HCT116 (cell line): ENCODE measurements at regions not wholly inside any gene's neighbourhood (a gene's known extent, or its start where the extent isn't known, plus 50 kb on each side); places are given as distances from the start of the nearest gene placed in this dataset.

Experiments
- ATAC-seq: fragments of 200-7000 bp; cut with Tn5 transposase; 2 replicates; pipeline ENCODE4 v1.9.1; 2020; ENCODE audit warnings: mild to moderate bottlenecking, moderate library complexity
- BruUV-seq: library from RNA; stranded (reverse); fragments of 400-500 nt; replicated peaks from 2 replicates; lab custom pipeline; 2021; lab: Mats Ljungman, UMichigan
- CTCF ChIA-PET: fragments of 300-600 bp; sonication (Branson Sonifier 250); formaldehyde crosslinking; loops from one replicate; lab custom pipeline; 2021; ENCODE audit warnings: antibody characterized with exemption; lab: Charles Lee
- POLR2A ChIA-PET: fragments of 300-600, 350-600 bp; sonication (Branson Sonifier 250); formaldehyde crosslinking; loops from one replicate; lab custom pipeline; 2021; ENCODE audit warnings: antibody characterized with exemption; lab: Charles Lee
- RAD21 ChIA-PET, 2 experiments: fragments of 300-600 bp; sonication (Branson Sonifier 250); formaldehyde crosslinking; loops; one replicate each; lab custom pipeline; 2023; ENCODE audit warnings: low total read pairs in 2 of 2; ENCODE audit not compliant: uncharacterized antibody in 2 of 2, unreplicated experiment in 2 of 2, low non-redundant PET in 1 of 2; lab: Charles Lee
- DNase-seq: peaks from one replicate; pipeline ENCODE4 v3.0.0-alpha.2; 2010; ENCODE audit warnings: low read depth, low spot score
- H2AFZ ChIP-seq: fragments of 200-600 bp; shearing (Covaris generic), sonication (generic); 2 replicates; pipeline ENCODE4 v1.6.1; 2017; ENCODE audit warnings: low read depth, mixed run types, mixed read lengths, antibody characterized with exemption, low read length; ENCODE audit not compliant: poor library complexity, severe bottlenecking
- H3K27ac ChIP-seq: 2 replicates; pipeline ENCODE4 v1.5.1; 2012; ENCODE audit warnings: low read depth, low read length
- H3K27me3 ChIP-seq: fragments of 200-600 bp; sonication (generic); 2 replicates; pipeline ENCODE4 v1.6.1; 2016; ENCODE audit warnings: mixed run types, low read length, mixed read lengths; ENCODE audit not compliant: insufficient read depth
- H3K36me3 ChIP-seq, 2 experiments: fragments of 200-500 bp in 1 of 2; fragments of 200-600 bp in 1 of 2; sonication (Bioruptor generic) in 1 of 2; sonication (generic) in 1 of 2; 2 replicates each; pipeline versions ENCODE4 v1.5.1 to v1.6.1; 2014 to 2016; ENCODE audit warnings: low read length in 2 of 2, inconsistent platforms in 1 of 2, mixed read lengths in 1 of 2, mixed run types in 1 of 2; ENCODE audit not compliant: insufficient read depth in 2 of 2, control insufficient read depth in 1 of 2
- H3K4me1 ChIP-seq, 2 experiments: fragments of 200-600 bp in 1 of 2; sonication (generic) in 1 of 2; 2 replicates each; pipeline versions ENCODE4 v1.5.1 to v1.6.1; 2012 to 2017; ENCODE audit warnings: low read length in 2 of 2, inconsistent platforms in 1 of 2, mild to moderate bottlenecking in 1 of 2, mixed read lengths in 1 of 2, mixed run types in 1 of 2, moderate library complexity in 1 of 2; ENCODE audit not compliant: insufficient read depth in 2 of 2, control insufficient read depth in 1 of 2
- H3K4me2 ChIP-seq: fragments of 200-600 bp; sonication (generic); 2 replicates; pipeline ENCODE4 v1.6.1; 2017; ENCODE audit warnings: mixed run types, low read length, mixed read lengths
- H3K4me3 ChIP-seq, 2 experiments: fragments of 200-600 bp in 1 of 2; sonication (generic) in 1 of 2; replicated peaks in 1 of 2; 2 replicates each; pipeline ENCODE4 v1.5.1; 2011 to 2016; ENCODE audit warnings: low read length in 2 of 2, control low read depth in 1 of 2, low read depth in 1 of 2, mild to moderate bottlenecking in 1 of 2, mixed read lengths in 1 of 2, mixed run types in 1 of 2
- H3K79me2 ChIP-seq: fragments of 200-600 bp; sonication (generic); 2 replicates; pipeline ENCODE4 v1.6.1; 2017; ENCODE audit warnings: mild to moderate bottlenecking, mixed run types, low read length, moderate library complexity, mixed read lengths; ENCODE audit not compliant: insufficient read depth
- H3K9ac ChIP-seq: fragments of 200-600 bp; sonication (generic); 2 replicates; pipeline ENCODE4 v1.6.1; 2016; ENCODE audit warnings: low read length, mixed read lengths
- H3K9me2 ChIP-seq: fragments of 200-600 bp; sonication (generic), shearing (Covaris generic); 2 replicates; pipeline ENCODE4 v1.6.1; 2017; ENCODE audit warnings: mixed run types, mild to moderate bottlenecking, moderate library complexity; ENCODE audit not compliant: insufficient read depth
- H3K9me3 ChIP-seq, 2 experiments: fragments of 200-500 bp in 1 of 2; fragments of 200-600 bp in 1 of 2; sonication (Bioruptor generic) in 1 of 2; sonication (generic) in 1 of 2; 2 replicates each; pipeline ENCODE4 v1.6.1; 2014 to 2017; ENCODE audit warnings: low read length in 2 of 2, mixed read lengths in 2 of 2, inconsistent platforms in 1 of 2, low read depth in 1 of 2, mild to moderate bottlenecking in 1 of 2, mixed run types in 1 of 2, moderate library complexity in 1 of 2; ENCODE audit not compliant: control insufficient read depth in 1 of 2, insufficient read depth in 1 of 2
- H4K20me1 ChIP-seq: fragments of 200-600 bp; sonication (generic), shearing (Covaris generic); 2 replicates; pipeline ENCODE4 v1.6.1; 2017; ENCODE audit warnings: mixed run types, mild to moderate bottlenecking, moderate library complexity; ENCODE audit not compliant: insufficient read depth
- CBX3 ChIP-seq: IDR thresholded peaks from 2 replicates; pipeline ENCODE4 v1.6.1; 2012; ENCODE audit warnings: low read depth
- CEBPB ChIP-seq: IDR thresholded peaks from 2 replicates; pipeline ENCODE4 v1.6.1; 2012; ENCODE audit warnings: low read depth
- ELF1 ChIP-seq: IDR thresholded peaks from 2 replicates; pipeline ENCODE4 v1.6.1; 2012; ENCODE audit warnings: low read depth, borderline replicate concordance
- JUND ChIP-seq: IDR thresholded peaks from 2 replicates; pipeline ENCODE4 v1.6.1; 2012
- POLR2A ChIP-seq: IDR thresholded peaks from 2 replicates; pipeline ENCODE4 v1.7.0; 2011; ENCODE audit warnings: borderline replicate concordance; ENCODE audit not compliant: insufficient read depth, insufficient read length; ENCODE audit errors: extremely low read depth
- SRF ChIP-seq: IDR thresholded peaks from 2 replicates; pipeline ENCODE4 v1.6.1; 2012; ENCODE audit warnings: low read depth
- YY1 ChIP-seq: IDR thresholded peaks from 2 replicates; pipeline ENCODE4 v1.6.1; 2011; ENCODE audit warnings: low read length, low read depth, moderate library complexity, mild to moderate bottlenecking; ENCODE audit not compliant: insufficient replicate concordance; ENCODE audit errors: extremely low read depth
- ZFX ChIP-seq: fragments of 450-650 bp; IDR thresholded peaks from 2 replicates; pipeline ENCODE4 v1.6.1; 2017
- ZNF274 ChIP-seq: fragments of 200-500 bp; sonication (Bioruptor generic); IDR thresholded peaks from 2 replicates; pipeline ENCODE4 v1.6.1; 2014; ENCODE audit warnings: mild to moderate bottlenecking, low read depth, low read length, inconsistent platforms
- intact Hi-C: fragments of 100-400 bp; cut with micrococcal nuclease; formaldehyde crosslinking; loops from 2 replicates; pipeline ENCODE4 v1.10.0; 2022
- TF ChIP-seq, protein P1 (sequence below): IDR thresholded peaks from 2 replicates; pipeline ENCODE4 v1.6.1; 2012
- TF ChIP-seq, protein P2 (sequence below): IDR thresholded peaks from 2 replicates; pipeline ENCODE4 v1.6.1; 2011; ENCODE audit warnings: mild to moderate bottlenecking, low read length, moderate library complexity; ENCODE audit not compliant: insufficient replicate concordance; ENCODE audit errors: extremely low read depth
- TF ChIP-seq, protein P3 (sequence below): IDR thresholded peaks from 2 replicates; pipeline ENCODE4 v1.6.1; 2012
- TF ChIP-seq, protein P4 (sequence below): IDR thresholded peaks from 2 replicates; pipeline ENCODE4 v1.6.1; 2012; ENCODE audit warnings: low read depth

DNA sequence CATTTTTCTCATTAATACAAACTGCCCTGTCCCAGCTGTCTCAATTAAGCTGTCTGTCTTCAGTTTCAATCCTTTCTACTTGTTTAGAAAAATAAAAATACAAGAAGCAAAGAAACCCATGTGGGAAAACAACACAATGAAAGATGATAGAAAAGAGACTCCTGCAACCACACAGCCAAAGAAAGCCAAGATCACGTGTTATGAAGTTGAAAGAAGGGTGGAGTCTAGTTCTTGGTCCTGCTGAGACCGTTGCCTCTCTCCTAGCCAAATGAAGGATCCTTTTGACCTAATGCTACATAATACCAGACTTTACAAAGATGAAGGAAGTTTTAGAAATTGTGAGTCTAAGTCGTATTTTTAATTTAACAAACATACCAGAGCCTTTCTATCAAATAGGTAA is 218.8 kb upstream of the RRP15 start:
- intact Hi-C loops, result no loop called here
- DNase-seq, result no peak
- no peak for ATAC-seq
- no peak overlapping the region for H3K4me3 ChIP-seq
- no peaks in the 10 kb centered on the region for H3K36me3 ChIP-seq
- ChIA-PET RAD21 (no interaction called here), CTCF (no interaction called here), POLR2A (no interaction called here)
- no peaks in the 10 kb centered on the region for H4K20me1 ChIP-seq
- no peaks in the 10 kb centered on the region for H3K79me2 ChIP-seq
- H3K9me2 ChIP-seq, result no peaks in the 10 kb centered on the region
- H3K27ac ChIP-seq, result no peak overlapping the region
- H3K9ac ChIP-seq, result no peak overlapping the region
- no peak overlapping the region for H2AFZ ChIP-seq
- no peaks in the 10 kb centered on the region for H3K9me3 ChIP-seq
- no peak for TF ChIP-seq SRF
- no peak for TF ChIP-seq YY1
- TF ChIP-seq, protein P1, sequence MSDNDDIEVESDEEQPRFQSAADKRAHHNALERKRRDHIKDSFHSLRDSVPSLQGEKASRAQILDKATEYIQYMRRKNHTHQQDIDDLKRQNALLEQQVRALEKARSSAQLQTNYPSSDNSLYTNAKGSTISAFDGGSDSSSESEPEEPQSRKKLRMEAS, result no peak
- no peak for TF ChIP-seq JUND
- TF ChIP-seq, protein P2, sequence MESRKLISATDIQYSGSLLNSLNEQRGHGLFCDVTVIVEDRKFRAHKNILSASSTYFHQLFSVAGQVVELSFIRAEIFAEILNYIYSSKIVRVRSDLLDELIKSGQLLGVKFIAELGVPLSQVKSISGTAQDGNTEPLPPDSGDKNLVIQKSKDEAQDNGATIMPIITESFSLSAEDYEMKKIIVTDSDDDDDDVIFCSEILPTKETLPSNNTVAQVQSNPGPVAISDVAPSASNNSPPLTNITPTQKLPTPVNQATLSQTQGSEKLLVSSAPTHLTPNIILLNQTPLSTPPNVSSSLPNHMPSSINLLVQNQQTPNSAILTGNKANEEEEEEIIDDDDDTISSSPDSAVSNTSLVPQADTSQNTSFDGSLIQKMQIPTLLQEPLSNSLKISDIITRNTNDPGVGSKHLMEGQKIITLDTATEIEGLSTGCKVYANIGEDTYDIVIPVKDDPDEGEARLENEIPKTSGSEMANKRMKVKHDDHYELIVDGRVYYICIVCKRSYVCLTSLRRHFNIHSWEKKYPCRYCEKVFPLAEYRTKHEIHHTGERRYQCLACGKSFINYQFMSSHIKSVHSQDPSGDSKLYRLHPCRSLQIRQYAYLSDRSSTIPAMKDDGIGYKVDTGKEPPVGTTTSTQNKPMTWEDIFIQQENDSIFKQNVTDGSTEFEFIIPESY, result no peak
- no peak for TF ChIP-seq CBX3
- no peak for TF ChIP-seq POLR2A
- no peak for TF ChIP-seq CEBPB
- TF ChIP-seq, protein P3, sequence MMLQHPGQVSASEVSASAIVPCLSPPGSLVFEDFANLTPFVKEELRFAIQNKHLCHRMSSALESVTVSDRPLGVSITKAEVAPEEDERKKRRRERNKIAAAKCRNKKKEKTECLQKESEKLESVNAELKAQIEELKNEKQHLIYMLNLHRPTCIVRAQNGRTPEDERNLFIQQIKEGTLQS, result no peak
- no peak for TF ChIP-seq ELF1
- TF ChIP-seq, protein P4, sequence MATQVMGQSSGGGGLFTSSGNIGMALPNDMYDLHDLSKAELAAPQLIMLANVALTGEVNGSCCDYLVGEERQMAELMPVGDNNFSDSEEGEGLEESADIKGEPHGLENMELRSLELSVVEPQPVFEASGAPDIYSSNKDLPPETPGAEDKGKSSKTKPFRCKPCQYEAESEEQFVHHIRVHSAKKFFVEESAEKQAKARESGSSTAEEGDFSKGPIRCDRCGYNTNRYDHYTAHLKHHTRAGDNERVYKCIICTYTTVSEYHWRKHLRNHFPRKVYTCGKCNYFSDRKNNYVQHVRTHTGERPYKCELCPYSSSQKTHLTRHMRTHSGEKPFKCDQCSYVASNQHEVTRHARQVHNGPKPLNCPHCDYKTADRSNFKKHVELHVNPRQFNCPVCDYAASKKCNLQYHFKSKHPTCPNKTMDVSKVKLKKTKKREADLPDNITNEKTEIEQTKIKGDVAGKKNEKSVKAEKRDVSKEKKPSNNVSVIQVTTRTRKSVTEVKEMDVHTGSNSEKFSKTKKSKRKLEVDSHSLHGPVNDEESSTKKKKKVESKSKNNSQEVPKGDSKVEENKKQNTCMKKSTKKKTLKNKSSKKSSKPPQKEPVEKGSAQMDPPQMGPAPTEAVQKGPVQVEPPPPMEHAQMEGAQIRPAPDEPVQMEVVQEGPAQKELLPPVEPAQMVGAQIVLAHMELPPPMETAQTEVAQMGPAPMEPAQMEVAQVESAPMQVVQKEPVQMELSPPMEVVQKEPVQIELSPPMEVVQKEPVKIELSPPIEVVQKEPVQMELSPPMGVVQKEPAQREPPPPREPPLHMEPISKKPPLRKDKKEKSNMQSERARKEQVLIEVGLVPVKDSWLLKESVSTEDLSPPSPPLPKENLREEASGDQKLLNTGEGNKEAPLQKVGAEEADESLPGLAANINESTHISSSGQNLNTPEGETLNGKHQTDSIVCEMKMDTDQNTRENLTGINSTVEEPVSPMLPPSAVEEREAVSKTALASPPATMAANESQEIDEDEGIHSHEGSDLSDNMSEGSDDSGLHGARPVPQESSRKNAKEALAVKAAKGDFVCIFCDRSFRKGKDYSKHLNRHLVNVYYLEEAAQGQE, result no peak
- no peak for TF ChIP-seq ZNF274
- TF ChIP-seq ZFX, result no peak
- no TSS peak for BruUV-seq
- H3K27me3 ChIP-seq, result no peaks in the 10 kb centered on the region
- H3K4me1 ChIP-seq, result no peaks in the 10 kb centered on the region
- no peak overlapping the region for H3K4me2 ChIP-seq
